Activated naive CD4-positive, alpha-beta T cell treated with anti-CD3 and anti-CD28 coated beads for 36 hours (primary cell): ENCODE measurements at regions not wholly inside any gene's neighbourhood (a gene's known extent, or its start where the extent isn't known, plus 50 kb on each side); places are given as distances from the start of the nearest gene placed in this dataset.
"Not testable (repeated sequence)": the region's sequence is repeated elsewhere in the genome, so short reads cannot be mapped to it uniquely, and the experiment has no call there.

Experiments
- CTCF ChIA-PET: fragments of 350-600 bp; sonication (Branson Sonifier 250); formaldehyde crosslinking; loops from one replicate; lab custom pipeline; 2021; ENCODE audit warnings: antibody characterized with exemption; lab: Charles Lee
- DNase-seq: peaks from one replicate; pipeline ENCODE4 v3.0.0-alpha.2; 2020
- H3K27ac Mint-ChIP-seq: one replicate; pipeline ENCODE4 v1.8.0; 2021; ENCODE audit warnings: mild to moderate bottlenecking, mixed read lengths
- H3K27me3 Mint-ChIP-seq: one replicate; pipeline ENCODE4 v1.8.0; 2021; ENCODE audit warnings: low read depth, mixed read lengths
- H3K36me3 Mint-ChIP-seq: one replicate; pipeline ENCODE4 v1.8.0; 2021; ENCODE audit warnings: low read depth, mixed read lengths
- H3K4me1 Mint-ChIP-seq: one replicate; pipeline ENCODE4 v1.8.0; 2021; ENCODE audit warnings: low read depth, mixed read lengths
- H3K4me3 Mint-ChIP-seq: one replicate; pipeline ENCODE4 v1.8.0; 2021; ENCODE audit warnings: mild to moderate bottlenecking, moderate library complexity, mixed read lengths
- H3K9me3 Mint-ChIP-seq: one replicate; pipeline ENCODE4 v1.8.0; 2021; ENCODE audit warnings: mixed read lengths
- intact Hi-C: fragments of 100-400 bp; cut with micrococcal nuclease; formaldehyde crosslinking; loops from one replicate; pipeline ENCODE4 v1.15.1; 2023

GRCh38 chr2:103355287-103355686, 593.5 kb downstream of the TMEM182 start:
- no peaks in the 10 kb centered on the region for H3K4me1 Mint-ChIP-seq
- H3K27me3 Mint-ChIP-seq, result no peaks in the 10 kb centered on the region
- CTCF ChIA-PET, result no interaction called here

DNA sequence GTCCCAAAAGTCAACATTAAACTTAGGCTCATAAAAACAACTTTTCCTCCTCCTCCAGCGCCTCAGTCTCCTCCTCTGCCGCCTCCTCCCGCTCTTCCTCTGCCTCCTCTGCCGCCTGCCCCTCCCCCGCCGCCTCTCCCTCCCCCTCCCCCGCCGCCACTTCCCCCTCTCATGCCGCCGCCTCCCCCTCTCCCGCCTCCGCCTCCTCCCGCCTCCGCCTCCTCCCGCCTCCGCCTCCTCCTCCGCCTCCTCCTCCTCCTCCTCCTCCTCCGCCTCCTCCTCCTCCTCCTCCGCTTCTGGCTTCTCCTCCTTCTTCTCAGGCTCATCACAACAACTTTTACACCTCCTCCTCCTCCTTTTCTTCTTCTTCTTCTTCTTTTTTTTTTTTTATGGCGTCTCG, 599.9 kb downstream of the TMEM182 start:
- H3K4me1 Mint-ChIP-seq, result no peaks in the 10 kb centered on the region
- H3K27me3 Mint-ChIP-seq, result no peaks in the 10 kb centered on the region
- H3K36me3 Mint-ChIP-seq, result no peaks in the 10 kb centered on the region
- CTCF ChIA-PET, result no interaction called here
- intact Hi-C loops, result no loop called here
- H3K9me3 Mint-ChIP-seq, result peaks cover 4% of the 10 kb centered on the region
- H3K4me3 Mint-ChIP-seq, result no peak overlapping the region
- DNase-seq, result no peak
- H3K27ac Mint-ChIP-seq, result no peak overlapping the region

More at GRCh38 chr2:103355287-103355686, 593.5 kb downstream of the TMEM182 start:
- Mint-ChIP-seq H3K36me3 (no peaks in the 10 kb centered on the region), H3K4me3 (no peak overlapping the region), H3K27ac (no peak overlapping the region), H3K9me3 (peaks cover under 1% of the 10 kb centered on the region)
- DNase-seq, result no peak
- intact Hi-C loops, result no loop called here

GRCh38 chr2:103363639-103364038, 601.8 kb downstream of the TMEM182 start:
- Mint-ChIP-seq H3K27me3 (no peaks in the 10 kb centered on the region), H3K4me3 (no peak overlapping the region), H3K9me3 (peaks cover 5% of the 10 kb centered on the region), H3K27ac (no peak overlapping the region), H3K4me1 (no peaks in the 10 kb centered on the region), H3K36me3 (no peaks in the 10 kb centered on the region)
- CTCF ChIA-PET, result no interaction called here
- DNase-seq, result no peak
- intact Hi-C loops, result no loop called here

DNA sequence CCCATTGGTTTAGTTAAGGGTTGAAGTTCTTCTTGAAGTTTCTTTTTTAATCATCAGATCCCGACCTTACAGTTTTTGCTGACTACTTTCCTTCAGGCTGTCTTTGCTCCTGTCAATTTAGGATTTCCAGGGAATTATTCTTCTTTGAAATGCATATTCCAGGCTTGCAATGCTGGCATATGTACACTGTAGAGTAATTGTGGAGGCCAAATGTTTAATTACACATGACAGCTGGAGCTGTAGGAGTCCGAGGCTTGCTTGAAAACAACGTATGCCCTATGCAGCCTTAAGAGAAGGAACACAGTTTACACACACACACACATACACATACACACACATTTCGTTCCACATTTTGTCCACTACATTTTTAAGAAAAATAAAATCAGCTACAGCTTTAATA, 602.3 kb downstream of the TMEM182 start:
- intact Hi-C loops, result no loop called here

GRCh38 chr2:103365071-103365470, 603.2 kb downstream of the TMEM182 start:
- H3K4me1 Mint-ChIP-seq, result no peaks in the 10 kb centered on the region
- intact Hi-C loops, result no loop called here
- no peak overlapping the region for H3K4me3 Mint-ChIP-seq
- no peak overlapping the region for H3K27ac Mint-ChIP-seq
- H3K27me3 Mint-ChIP-seq, result no peaks in the 10 kb centered on the region
- no peaks in the 10 kb centered on the region for H3K36me3 Mint-ChIP-seq
- CTCF ChIA-PET, result no interaction called here
- no peak for DNase-seq
- peaks cover 8% of the 10 kb centered on the region for H3K9me3 Mint-ChIP-seq

More for the DNA sequence above, 602.3 kb downstream of the TMEM182 start:
- H3K9me3 Mint-ChIP-seq, result peaks cover 8% of the 10 kb centered on the region
- no peaks in the 10 kb centered on the region for H3K27me3 Mint-ChIP-seq
- H3K36me3 Mint-ChIP-seq, result no peaks in the 10 kb centered on the region
- H3K27ac Mint-ChIP-seq, result no peak overlapping the region
- no peaks in the 10 kb centered on the region for H3K4me1 Mint-ChIP-seq
- CTCF ChIA-PET, result no interaction called here
- no peak overlapping the region for H3K4me3 Mint-ChIP-seq
- DNase-seq, result no peak

- no peak overlapping the region for H3K27ac Mint-ChIP-seq
- intact Hi-C loops, result no loop called here
- H3K4me1 Mint-ChIP-seq, result no peaks in the 10 kb centered on the region
- H3K36me3 Mint-ChIP-seq, result no peaks in the 10 kb centered on the region
- no peak for DNase-seq
- H3K4me3 Mint-ChIP-seq, result no peak overlapping the region
- CTCF ChIA-PET, result no interaction called here
- no peaks in the 10 kb centered on the region for H3K27me3 Mint-ChIP-seq
- peaks cover 7% of the 10 kb centered on the region for H3K9me3 Mint-ChIP-seq
These were observed 606.0 kb downstream of the TMEM182 start for GRCh38 chr2:103367877-103368276.

- DNase-seq, result no peak
- intact Hi-C loops, result no loop called here
- no peaks in the 10 kb centered on the region for H3K4me1 Mint-ChIP-seq
- CTCF ChIA-PET, result no interaction called here
- H3K4me3 Mint-ChIP-seq, result no peak overlapping the region
- peaks cover 7% of the 10 kb centered on the region for H3K9me3 Mint-ChIP-seq
- H3K36me3 Mint-ChIP-seq, result no peaks in the 10 kb centered on the region
- no peak overlapping the region for H3K27ac Mint-ChIP-seq
- no peaks in the 10 kb centered on the region for H3K27me3 Mint-ChIP-seq
These were observed 621.7 kb downstream of the TMEM182 start for GRCh38 chr2:103383541-103383940.

GRCh38 chr2:103386872-103387271, 625.0 kb downstream of the TMEM182 start:
- intact Hi-C loops, result no loop called here
- Mint-ChIP-seq H3K36me3 (no peaks in the 10 kb centered on the region), H3K4me1 (no peaks in the 10 kb centered on the region), H3K9me3 (peaks cover 7% of the 10 kb centered on the region), H3K27me3 (no peaks in the 10 kb centered on the region), H3K27ac (no peak overlapping the region), H3K4me3 (no peak overlapping the region)
- CTCF ChIA-PET, result no interaction called here
- DNase-seq, result no peak

DNA sequence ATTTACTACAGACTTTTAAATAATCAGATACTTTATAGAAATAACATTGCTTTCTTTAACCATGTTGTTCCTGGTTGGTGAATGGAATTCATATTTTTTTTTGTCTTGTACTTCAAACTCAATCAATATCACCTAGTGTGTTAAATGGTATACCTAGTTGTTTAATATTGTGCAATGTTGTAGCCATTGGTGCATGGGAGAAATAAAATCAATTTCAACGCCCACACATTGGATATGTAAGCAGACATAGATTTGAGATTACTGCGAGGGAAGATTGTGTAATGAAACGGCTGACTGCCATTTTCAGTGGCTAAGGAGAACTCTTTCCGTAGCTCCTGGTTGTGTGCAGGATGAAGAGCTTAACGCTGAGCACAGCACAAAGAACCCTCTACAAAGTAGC, 626.1 kb downstream of the TMEM182 start:
- no peaks in the 10 kb centered on the region for H3K36me3 Mint-ChIP-seq
- intact Hi-C loops, result no loop called here
- H3K4me3 Mint-ChIP-seq, result no peak overlapping the region
- no peak for DNase-seq
- no peaks in the 10 kb centered on the region for H3K4me1 Mint-ChIP-seq
- no peaks in the 10 kb centered on the region for H3K27me3 Mint-ChIP-seq
- no peak overlapping the region for H3K27ac Mint-ChIP-seq
- H3K9me3 Mint-ChIP-seq, result peaks cover 7% of the 10 kb centered on the region
- CTCF ChIA-PET, result no interaction called here

DNA sequence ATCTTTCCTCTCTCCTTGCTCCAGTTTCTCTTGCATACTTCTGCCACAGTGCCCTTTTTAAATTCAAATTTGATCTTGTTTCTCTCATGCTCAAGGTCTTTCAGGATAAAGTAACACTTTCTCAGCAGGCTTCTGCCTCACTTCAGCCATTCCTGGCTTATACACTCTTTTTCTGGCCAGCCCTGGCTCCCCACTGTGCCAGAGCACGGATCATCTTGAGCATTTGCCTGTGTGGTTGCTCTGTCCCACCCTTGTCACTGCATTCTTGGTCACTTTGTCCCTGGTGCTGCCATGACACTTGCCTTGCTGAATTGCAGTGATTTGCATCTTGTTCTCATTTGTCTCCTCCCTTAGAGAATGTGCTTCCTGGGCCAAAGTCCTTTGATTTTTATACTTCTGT, 634.3 kb downstream of the TMEM182 start:
- Mint-ChIP-seq H3K4me3 (no peak overlapping the region), H3K27me3 (no peaks in the 10 kb centered on the region), H3K36me3 (no peaks in the 10 kb centered on the region), H3K4me1 (no peaks in the 10 kb centered on the region), H3K9me3 (peaks cover 13% of the 10 kb centered on the region), H3K27ac (no peak overlapping the region)
- intact Hi-C loops, result no loop called here
- DNase-seq, result no peak
- CTCF ChIA-PET, result no interaction called here

DNA sequence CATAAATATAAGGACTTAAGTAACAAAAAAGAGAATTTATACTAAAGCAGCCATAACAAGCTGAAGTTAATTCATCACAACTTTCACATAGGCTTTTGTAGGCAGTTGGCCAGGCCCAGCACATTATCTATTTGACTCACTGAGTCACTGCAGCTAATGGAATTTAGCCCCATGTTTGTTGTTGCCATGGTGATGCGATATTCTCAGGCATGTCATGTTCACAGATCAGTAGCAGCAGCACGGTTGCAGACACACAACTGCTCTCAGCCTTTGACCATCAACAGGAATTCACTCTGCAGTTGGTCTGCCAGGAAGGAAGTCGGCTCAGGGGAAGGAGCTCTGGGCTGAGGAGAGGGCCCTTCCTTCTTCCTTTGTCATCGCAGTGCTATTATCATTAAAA, 639.8 kb downstream of the TMEM182 start:
- no peaks in the 10 kb centered on the region for H3K36me3 Mint-ChIP-seq
- H3K27me3 Mint-ChIP-seq, result no peaks in the 10 kb centered on the region
- H3K4me1 Mint-ChIP-seq, result no peaks in the 10 kb centered on the region
- H3K27ac Mint-ChIP-seq, result no peak overlapping the region
- CTCF ChIA-PET, result no interaction called here
- intact Hi-C loops, result no loop called here
- peaks cover 11% of the 10 kb centered on the region for H3K9me3 Mint-ChIP-seq
- no peak overlapping the region for H3K4me3 Mint-ChIP-seq
- no peak for DNase-seq

DNA sequence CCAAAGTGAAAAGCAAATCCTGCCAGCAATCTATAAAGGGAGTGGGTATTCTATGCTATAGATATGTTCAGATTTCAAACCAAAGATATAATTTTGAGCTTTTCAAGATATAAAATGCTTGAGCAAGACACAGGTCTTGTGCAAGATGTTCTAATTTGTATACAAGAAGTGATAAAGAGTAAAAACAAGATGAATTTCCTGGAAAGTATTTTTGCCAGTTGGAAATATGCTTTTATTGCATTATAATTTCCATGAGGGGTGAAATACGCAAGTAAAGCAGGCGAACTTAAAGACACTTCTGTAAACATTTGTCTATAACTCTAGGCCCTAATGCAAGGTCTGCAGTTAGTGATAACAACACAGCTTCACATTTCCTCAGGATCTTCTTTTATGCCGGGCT, 640.5 kb downstream of the TMEM182 start:
- no peaks in the 10 kb centered on the region for H3K36me3 Mint-ChIP-seq

DNA sequence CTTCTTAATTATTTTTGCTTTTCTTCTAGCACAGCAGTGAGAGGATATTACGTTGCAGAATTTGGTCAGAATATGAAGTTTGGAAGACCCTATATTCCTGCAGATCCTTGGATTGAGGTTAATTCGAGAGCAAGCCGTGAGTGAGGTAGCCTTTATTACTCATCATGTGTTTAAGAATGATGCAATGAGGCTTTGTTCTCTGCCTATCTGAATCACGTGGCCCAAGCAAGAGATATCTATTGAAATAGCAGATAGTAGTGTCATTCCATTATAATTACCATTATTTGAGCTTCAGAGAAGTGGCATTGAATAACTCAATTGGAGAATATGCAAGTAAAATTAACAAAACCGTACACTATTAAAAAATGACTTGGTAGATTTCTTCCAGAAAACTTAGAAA, 641.1 kb downstream of the TMEM182 start:
- CTCF ChIA-PET, result no interaction called here

More for the DNA sequence above, 640.5 kb downstream of the TMEM182 start:
- CTCF ChIA-PET, result no interaction called here
- no peaks in the 10 kb centered on the region for H3K4me1 Mint-ChIP-seq
- H3K9me3 Mint-ChIP-seq, result peaks cover 9% of the 10 kb centered on the region
- H3K27me3 Mint-ChIP-seq, result no peaks in the 10 kb centered on the region
- intact Hi-C loops, result no loop called here
- H3K4me3 Mint-ChIP-seq, result no peak overlapping the region
- DNase-seq, result no peak
- no peak overlapping the region for H3K27ac Mint-ChIP-seq

DNA sequence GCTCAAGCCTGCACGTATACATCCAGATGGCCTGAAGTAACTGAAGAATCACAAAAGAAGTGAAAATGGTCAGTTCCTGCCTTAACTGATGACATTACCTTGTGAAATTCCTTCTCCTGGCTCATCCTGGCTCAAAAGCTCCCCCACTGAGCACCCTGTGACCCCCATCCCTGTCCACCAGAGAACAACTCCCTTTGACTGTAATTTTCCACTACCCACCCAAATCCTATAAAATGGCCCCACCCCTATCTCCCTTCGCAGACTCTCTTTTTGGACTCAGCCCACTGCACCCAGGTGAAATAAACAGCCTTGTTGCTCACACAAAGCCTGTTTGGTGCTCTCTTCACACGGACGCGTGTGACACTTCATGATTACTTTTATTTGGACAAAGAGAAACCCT, 641.6 kb downstream of the TMEM182 start:
- H3K27me3 Mint-ChIP-seq, H3K27ac Mint-ChIP-seq, H3K36me3 Mint-ChIP-seq, H3K4me1 Mint-ChIP-seq, CTCF ChIA-PET, H3K9me3 Mint-ChIP-seq, H3K4me3 Mint-ChIP-seq, DNase-seq, intact Hi-C loops: not testable (repeated sequence)

More for the DNA sequence above, 641.1 kb downstream of the TMEM182 start:
- no peaks in the 10 kb centered on the region for H3K4me1 Mint-ChIP-seq
- no peak overlapping the region for H3K4me3 Mint-ChIP-seq
- intact Hi-C loops, result no loop called here
- H3K9me3 Mint-ChIP-seq, result peaks cover 6% of the 10 kb centered on the region
- H3K36me3 Mint-ChIP-seq, result no peaks in the 10 kb centered on the region
- no peaks in the 10 kb centered on the region for H3K27me3 Mint-ChIP-seq
- DNase-seq, result no peak
- no peak overlapping the region for H3K27ac Mint-ChIP-seq
